ENCODE measurements at regions not wholly inside any gene's neighbourhood (a gene's known extent, or its start where the extent isn't known, plus 50 kb on each side); places are given as distances from the start of the nearest gene placed in this dataset.

- no peaks in the 10 kb centered on the region for H3K4me1 ChIP-seq (ENCODE audit: control insufficient read depth, insufficient read depth, low read length)
- H3K4me3 ChIP-seq (ENCODE audit: low read depth in 2 of 2, low read length in 2 of 2): no peak overlapping the region
- ATAC-seq (no peak), DNase-seq (ENCODE audit: low read depth, low spot score) (no peak)
- no peak overlapping the region for H3K27ac ChIP-seq (ENCODE audit: low read length)
- no peaks in the 10 kb centered on the region for H3K9me3 ChIP-seq (ENCODE audit: control insufficient read depth, insufficient read depth, low read depth, low read length)
- intact Hi-C loops (cut with micrococcal nuclease; ENCODE audit: unreplicated experiment): no loop called here
- POLR2A ChIA-PET: no interaction called here
- peaks cover 2% of the 10 kb centered on the region; the same call in 1 of the 2 replicates for H3K27me3 ChIP-seq (ENCODE audit: control insufficient read depth, insufficient read depth, low read length)
- in situ Hi-C loops (cut with HindIII; ENCODE audit: low pct_unique_long_range_greater_than_20kb, low sequenced_read_pairs): no loop called here
- no peaks in the 10 kb centered on the region for H3K36me3 ChIP-seq (ENCODE audit: control insufficient read depth, insufficient read depth, low read length)
- BruUV-seq (replicated peaks): no TSS peak
- no peak for TF ChIP-seq REST (IDR thresholded peaks at IDR 0.05; ENCODE audit: insufficient read depth in 1 of 2, low read depth in 2 of 2, low read length in 1 of 2)
- no peak for TF ChIP-seq POLR2AphosphoS5 (IDR thresholded peaks at IDR 0.05; ENCODE audit: low read depth, low read length)
- no peak for TF ChIP-seq SIN3A (IDR thresholded peaks at IDR 0.05; ENCODE audit: borderline replicate concordance, insufficient read depth, low read depth, low read length)
- no peak for TF ChIP-seq TCF7L2 (IDR thresholded peaks at IDR 0.05; ENCODE audit: low read depth, low read length)
- no peak for TF ChIP-seq CTCF (IDR thresholded peaks at IDR 0.05)
- CTCF ChIA-PET: no interaction called here
These were observed 206.4 kb upstream of the GRIP1 start for GRCh38 chr12:66885115-66885875.

- no peak overlapping the region for H3K4me3 ChIP-seq (ENCODE audit: low read depth in 2 of 2, low read length in 2 of 2)
- H3K36me3 ChIP-seq (ENCODE audit: control insufficient read depth, insufficient read depth, low read length): no peaks in the 10 kb centered on the region
- TF ChIP-seq CTCF (IDR thresholded peaks at IDR 0.05) (no peak), REST (IDR thresholded peaks at IDR 0.05; ENCODE audit: insufficient read depth in 1 of 2, low read depth in 2 of 2, low read length in 1 of 2) (no peak), POLR2AphosphoS5 (IDR thresholded peaks at IDR 0.05; ENCODE audit: low read depth, low read length) (no peak), SIN3A (IDR thresholded peaks at IDR 0.05; ENCODE audit: borderline replicate concordance, insufficient read depth, low read depth, low read length) (no peak), TCF7L2 (IDR thresholded peaks at IDR 0.05; ENCODE audit: low read depth, low read length) (no peak)
- intact Hi-C loops (cut with micrococcal nuclease; ENCODE audit: unreplicated experiment): no loop called here
- DNase-seq (ENCODE audit: low read depth, low spot score) (no peak), ATAC-seq (no peak)
- POLR2A ChIA-PET: no interaction called here
- no peak overlapping the region for H3K27ac ChIP-seq (ENCODE audit: low read length)
- BruUV-seq (replicated peaks): no TSS peak
- no peaks in the 10 kb centered on the region for H3K4me1 ChIP-seq (ENCODE audit: control insufficient read depth, insufficient read depth, low read length)
- no peaks in the 10 kb centered on the region for H3K9me3 ChIP-seq (ENCODE audit: control insufficient read depth, insufficient read depth, low read depth, low read length)
- H3K27me3 ChIP-seq (ENCODE audit: control insufficient read depth, insufficient read depth, low read length): peaks cover 3% of the 10 kb centered on the region; the same call in 1 of the 2 replicates
- CTCF ChIA-PET: no interaction called here
- in situ Hi-C loops (cut with HindIII; ENCODE audit: low pct_unique_long_range_greater_than_20kb, low sequenced_read_pairs): no loop called here
These were observed 217.9 kb upstream of the GRIP1 start for GRCh38 chr12:66896797-66897196.

Measured in Panc1 (cell line).